ENCODE measurements at regions not wholly inside any gene's neighbourhood (a gene's known extent, or its start where the extent isn't known, plus 50 kb on each side); places are given as distances from the start of the nearest gene placed in this dataset.
"Not testable (repeated sequence)": the region's sequence is repeated elsewhere in the genome, so short reads cannot be mapped to it uniquely, and the experiment has no call there.

GRCh38 chr6:56798163-56798562, 155.5 kb upstream of the DST start:
- no peak for DNase-seq

GRCh38 chr6:56796196-56796532, 153.5 kb upstream of the DST start:
- no peak for DNase-seq

GRCh38 chr6:56795466-56796195, 152.9 kb upstream of the DST start:
- DNase-seq: no peak

GRCh38 chr6:56794421-56794820, 151.7 kb upstream of the DST start:
- DNase-seq: no peak

- DNase-seq: no peak
These were observed 151.2 kb upstream of the DST start for GRCh38 chr6:56793938-56794337.

- DNase-seq: no peak
These were observed 147.7 kb upstream of the DST start for GRCh38 chr6:56790414-56790813.

- no peak for DNase-seq
These were observed 147.2 kb upstream of the DST start for GRCh38 chr6:56789879-56790278.

- no peak for DNase-seq
These were observed 146.7 kb upstream of the DST start for GRCh38 chr6:56789342-56789741.

- no peak for DNase-seq
These were observed 144.5 kb upstream of the DST start for GRCh38 chr6:56787209-56787608.

- DNase-seq: no peak
These were observed 143.6 kb upstream of the DST start for GRCh38 chr6:56786256-56786655.

- not testable (repeated sequence) for DNase-seq
These were observed 142.8 kb upstream of the DST start for GRCh38 chr6:56785536-56785935.

GRCh38 chr6:56780109-56780508, 137.4 kb upstream of the DST start:
- not testable (repeated sequence) for DNase-seq

GRCh38 chr6:56778503-56778902, 135.8 kb upstream of the DST start:
- not testable (repeated sequence) for DNase-seq

GRCh38 chr6:56775498-56776166, 132.9 kb upstream of the DST start:
- no peak for DNase-seq

GRCh38 chr6:56772737-56773184, 130.1 kb upstream of the DST start:
- DNase-seq: no peak

GRCh38 chr6:56771929-56772607, 129.4 kb upstream of the DST start:
- DNase-seq: no peak

- no peak for DNase-seq
These were observed 128.5 kb upstream of the DST start for GRCh38 chr6:56771189-56771588.

- no peak for DNase-seq
These were observed 127.4 kb upstream of the DST start for GRCh38 chr6:56770011-56770520.

- DNase-seq: no peak
These were observed 125.3 kb upstream of the DST start for GRCh38 chr6:56767892-56768531.

GRCh38 chr6:56767435-56767834, 124.7 kb upstream of the DST start:
- no peak for DNase-seq

- DNase-seq: no peak
These were observed 124.1 kb upstream of the DST start for GRCh38 chr6:56766806-56767178.

GRCh38 chr6:56766139-56766805, 123.6 kb upstream of the DST start:
- no peak for DNase-seq

GRCh38 chr6:56765494-56765893, 122.8 kb upstream of the DST start:
- no peak for DNase-seq
